IMR-90 (cell line): ENCODE measurements at regions not wholly inside any gene's neighbourhood (a gene's known extent, or its start where the extent isn't known, plus 50 kb on each side); places are given as distances from the start of the nearest gene placed in this dataset.

Source experiments
- ATAC-seq: fragments of 200-7000 bp; cut with Tn5 transposase; 2 replicates; pipeline ENCODE4 v1.9.1; 2020; ENCODE audit warnings: low read depth, mild to moderate bottlenecking, moderate library complexity
- BruUV-seq: library from RNA; stranded (reverse); fragments of 400-500 nt; replicated peaks from 2 replicates; lab custom pipeline; 2021; lab: Mats Ljungman, UMichigan
- CTCF ChIA-PET: fragments of 300-600 bp; formaldehyde crosslinking; extraction: SDS; loops from one replicate; lab custom pipeline; 2021; ENCODE audit warnings: antibody characterized with exemption; lab: Yijun Ruan, JAX
- POLR2A ChIA-PET: fragments of 300-600 bp; sonication (Branson Sonifier 250); formaldehyde crosslinking; loops from one replicate; lab custom pipeline; 2022; ENCODE audit warnings: antibody characterized with exemption; ENCODE audit not compliant: unreplicated experiment; lab: Charles Lee
- DNase-seq: peaks from one replicate; pipeline ENCODE4 v3.0.0; 2013
- H2AFZ ChIP-seq: replicated peaks from 2 replicates; pipeline ENCODE3; 2013; ENCODE audit warnings: low read length, mild to moderate bottlenecking; ENCODE audit not compliant: poor library complexity
- H2AK5ac ChIP-seq: 2 replicates; pipeline ENCODE4 v1.6.1; 2013; ENCODE audit warnings: low read depth, low read length, inconsistent platforms
- H2AK9ac ChIP-seq: replicated peaks from 2 replicates; pipeline ENCODE3; 2013; ENCODE audit warnings: mild to moderate bottlenecking, low read depth, low read length, moderate library complexity; ENCODE audit not compliant: poor library complexity
- H2BK120ac ChIP-seq: 2 replicates; pipeline ENCODE4 v1.6.1; 2013; ENCODE audit warnings: low read depth, low read length, inconsistent platforms
- H2BK15ac ChIP-seq: 3 replicates; pipeline ENCODE4 v1.6.1; 2013; ENCODE audit warnings: low read depth, low read length, inconsistent platforms
- H2BK20ac ChIP-seq: 2 replicates; pipeline ENCODE4 v1.6.1; 2013; ENCODE audit warnings: low read depth, mild to moderate bottlenecking, inconsistent platforms, low read length, moderate library complexity
- H2BK5ac ChIP-seq: 2 replicates; pipeline ENCODE4 v1.6.1; 2013; ENCODE audit warnings: mild to moderate bottlenecking, low read depth, low read length, inconsistent platforms; ENCODE audit not compliant: poor library complexity, severe bottlenecking
- H3K14ac ChIP-seq: replicated peaks from 2 replicates; pipeline ENCODE4 v1.6.1; 2013; ENCODE audit warnings: low read depth, low read length, inconsistent platforms
- H3K18ac ChIP-seq: 2 replicates; pipeline ENCODE4 v1.6.1; 2013; ENCODE audit warnings: low read depth, low read length, control low read depth
- H3K23ac ChIP-seq: 2 replicates; pipeline ENCODE4 v1.6.1; 2013; ENCODE audit warnings: low read depth, low read length, inconsistent platforms
- H3K27ac ChIP-seq: 2 replicates; pipeline ENCODE4 v1.5.1; 2013; ENCODE audit warnings: mild to moderate bottlenecking, control low read depth, low read length; ENCODE audit not compliant: insufficient read depth
- H3K27me3 ChIP-seq: 2 replicates; pipeline ENCODE4 v1.6.1; 2013; ENCODE audit warnings: low read length; ENCODE audit not compliant: control insufficient read depth, insufficient read depth
- H3K36me3 ChIP-seq: 2 replicates; pipeline ENCODE4 v1.6.1; 2013; ENCODE audit warnings: low read length, mixed read lengths; ENCODE audit not compliant: control insufficient read depth, insufficient read depth
- H3K4ac ChIP-seq: 2 replicates; pipeline ENCODE4 v1.6.1; 2013; ENCODE audit warnings: low read depth, low read length, inconsistent platforms
- H3K4me1 ChIP-seq: 2 replicates; pipeline ENCODE4 v1.6.1; 2013; ENCODE audit warnings: low read length, mixed read lengths; ENCODE audit not compliant: control insufficient read depth, insufficient read depth
- H3K4me2 ChIP-seq: 2 replicates; pipeline ENCODE4 v1.6.1; 2013; ENCODE audit warnings: low read depth, mild to moderate bottlenecking, control low read depth, low read length, moderate library complexity
- H3K4me3 ChIP-seq: 2 replicates; pipeline ENCODE4 v1.5.1; 2013; ENCODE audit warnings: low read depth, mild to moderate bottlenecking, control low read depth, low read length, moderate library complexity; ENCODE audit not compliant: insufficient read depth
- H3K56ac ChIP-seq: 2 replicates; pipeline ENCODE4 v1.6.1; 2013; ENCODE audit warnings: low read length, inconsistent platforms; ENCODE audit not compliant: insufficient read depth; ENCODE audit errors: extremely low read depth
- H3K79me1 ChIP-seq, 2 experiments: 2 replicates each; pipeline ENCODE4 v1.6.1; 2013; ENCODE audit warnings: low read length in 2 of 2, inconsistent platforms in 1 of 2, low read depth in 1 of 2
- H3K9ac ChIP-seq: 2 replicates; pipeline ENCODE4 v1.6.1; 2013; ENCODE audit warnings: low read depth, low read length, control low read depth
- H3K9me1 ChIP-seq: 2 replicates; pipeline ENCODE4 v1.6.1; 2013; ENCODE audit warnings: low read length, inconsistent platforms; ENCODE audit not compliant: insufficient read depth
- H3K9me3 ChIP-seq: 2 replicates; pipeline ENCODE4 v1.6.1; 2013; ENCODE audit warnings: low read length; ENCODE audit not compliant: control insufficient read depth, insufficient read depth
- H4K20me1 ChIP-seq: 2 replicates; pipeline ENCODE4 v1.6.1; 2013; ENCODE audit warnings: low read length, inconsistent platforms; ENCODE audit not compliant: insufficient read depth
- H4K5ac ChIP-seq: 2 replicates; pipeline ENCODE4 v1.6.1; 2013; ENCODE audit warnings: mild to moderate bottlenecking, low read depth, low read length, control low read depth
- H4K8ac ChIP-seq, 2 experiments: 2 replicates each; pipeline ENCODE4 v1.6.1; 2013; ENCODE audit warnings: low read depth in 2 of 2, low read length in 2 of 2, control low read depth in 1 of 2, inconsistent platforms in 1 of 2
- H4K91ac ChIP-seq: 2 replicates; pipeline ENCODE4 v1.6.1; 2013; ENCODE audit warnings: low read depth, low read length, inconsistent platforms; ENCODE audit not compliant: insufficient read depth
- BHLHE40 ChIP-seq: fragments of 150-350 bp; IDR thresholded peaks from 2 replicates; pipeline ENCODE4 v1.6.1; 2016; ENCODE audit warnings: mild to moderate bottlenecking, low read depth, low read length
- CEBPB ChIP-seq: IDR thresholded peaks from 2 replicates; pipeline ENCODE4 v1.6.1; 2012; ENCODE audit warnings: low read depth, low read length, improper control_type of control experiment
- CHD1 ChIP-seq: IDR thresholded peaks from 2 replicates; pipeline ENCODE4 v1.6.1; 2012; ENCODE audit warnings: low read depth, low read length, improper control_type of control experiment
- FOS ChIP-seq: fragments of 150-350 bp; IDR thresholded peaks from 2 replicates; pipeline ENCODE4 v1.6.1; 2016; ENCODE audit warnings: low read depth, low read length
- MAFK ChIP-seq: IDR thresholded peaks from 2 replicates; pipeline ENCODE4 v1.6.1; 2012; ENCODE audit warnings: low read depth, low read length, improper control_type of control experiment
- MAZ ChIP-seq: IDR thresholded peaks from 2 replicates; pipeline ENCODE4 v1.6.1; 2012; ENCODE audit warnings: low read depth, mild to moderate bottlenecking, low read length, improper control_type of control experiment, moderate library complexity, borderline replicate concordance
- MXI1 ChIP-seq: IDR thresholded peaks from 2 replicates; pipeline ENCODE4 v1.6.1; 2012; ENCODE audit warnings: low read depth, mild to moderate bottlenecking, low read length, moderate library complexity, borderline replicate concordance
- NFE2L2 ChIP-seq: fragments of 150-350 bp; IDR thresholded peaks from 2 replicates; pipeline ENCODE4 v1.6.1; 2016; ENCODE audit warnings: low read depth, mild to moderate bottlenecking, low read length
- POLR2A ChIP-seq: IDR thresholded peaks from 2 replicates; pipeline ENCODE4 v1.6.1; 2012; ENCODE audit warnings: mild to moderate bottlenecking, low read depth, low read length
- RAD21 ChIP-seq: IDR thresholded peaks from 2 replicates; pipeline ENCODE4 v1.6.1; 2012; ENCODE audit warnings: low read length, improper control_type of control experiment
- RCOR1 ChIP-seq: IDR thresholded peaks from 2 replicates; pipeline ENCODE4 v1.6.1; 2012; ENCODE audit warnings: mild to moderate bottlenecking, low read length, improper control_type of control experiment; ENCODE audit not compliant: insufficient replicate concordance
- RFX5 ChIP-seq: IDR thresholded peaks from 2 replicates; pipeline ENCODE4 v1.8.0; 2012; ENCODE audit warnings: low read depth, mild to moderate bottlenecking, low read length, moderate library complexity
- SMC3 ChIP-seq: fragments of 150-350 bp; IDR thresholded peaks from 2 replicates; pipeline ENCODE4 v1.6.1; 2016; ENCODE audit warnings: low read depth, mild to moderate bottlenecking, antibody characterized with exemption, low read length, moderate library complexity
- WGBS, 2 experiments: methylation state at CpG; one replicate each; pipeline versions ENCODE4 v1.1.5 to v1.1.7; 2013; ENCODE audit warnings: missing lambda C conversion rate in 2 of 2; ENCODE audit not compliant: insufficient read length in 1 of 2; ENCODE audit errors: extremely low coverage in 2 of 2; 5-methylcytosine and 5-hydroxymethylcytosine counted together
- dilution Hi-C: fragments of 300-500 bp; cut with HindIII; formaldehyde crosslinking; loops from one replicate; pipeline ENCODE4 v1.14.3; 2018; ENCODE audit warnings: low sequenced_read_pairs; ENCODE audit not compliant: unreplicated experiment
- in situ Hi-C: fragments of 300-500 bp; cut with MboI; formaldehyde crosslinking; loops from 3 replicates; pipeline ENCODE4 v1.14.3; 2019; ENCODE audit warnings: low sequenced_read_pairs, inconsistent platforms, mixed read lengths
- intact Hi-C: fragments of 100-400 bp; cut with micrococcal nuclease; formaldehyde crosslinking; loops from 2 replicates; pipeline ENCODE4 v1.10.0; 2022
- TF ChIP-seq, protein P1 (sequence below): conservative IDR thresholded peaks from 2 replicates; pipeline ENCODE4 v1.5.1; 2012; ENCODE audit warnings: mild to moderate bottlenecking, low read depth, low read length, improper control_type of control experiment
- TF ChIP-seq, protein P2 (sequence below): fragments of 150-350 bp; IDR thresholded peaks from 2 replicates; pipeline ENCODE4 v1.6.1; 2016; ENCODE audit warnings: low read depth, mild to moderate bottlenecking, low read length, moderate library complexity, borderline replicate concordance
- TF ChIP-seq, protein P3 (sequence below): fragments of 150-350 bp; IDR thresholded peaks from 2 replicates; pipeline ENCODE4 v1.6.1; 2017; ENCODE audit warnings: mild to moderate bottlenecking, antibody characterized with exemption, low read length, low read depth

DNA sequence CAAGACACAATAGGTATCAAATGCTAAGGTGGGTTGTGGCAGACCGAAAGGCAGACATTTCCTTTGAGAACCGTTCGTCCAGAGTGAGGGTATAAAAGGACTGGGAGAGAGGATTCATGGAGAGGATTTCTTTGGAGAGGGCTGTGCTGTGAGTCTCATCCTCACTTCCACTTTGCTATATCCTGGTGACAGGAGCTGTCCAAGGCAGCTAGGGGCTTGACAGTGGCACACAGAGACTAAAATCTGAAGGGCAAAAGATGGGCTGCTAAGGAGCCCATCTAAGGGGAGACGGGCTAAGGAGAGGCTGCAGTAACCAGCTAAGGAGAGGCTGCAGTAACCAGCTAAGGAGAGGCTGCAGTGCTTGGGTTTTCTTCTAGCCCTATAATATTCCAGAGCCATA, 214.0 kb upstream of the ADRA1B start:
- Histone ChIP-seq H3K27me3 (peaks cover 19% of the 10 kb centered on the region), H4K8ac (no peak overlapping the region), H3K4me2 (no peak overlapping the region), H3K18ac (no peak overlapping the region), H3K9ac (no peak overlapping the region), H3K36me3 (no peaks in the 10 kb centered on the region), H2AK5ac (no peak overlapping the region), H3K4me3 (no peak overlapping the region), H3K9me3 (no peaks in the 10 kb centered on the region), H3K79me1 (no peaks in the 10 kb centered on the region), H4K20me1 (no peaks in the 10 kb centered on the region), H2BK5ac (no peak overlapping the region), H2AK9ac (no peak overlapping the region), H4K91ac (no peak overlapping the region), H2BK15ac (no peak overlapping the region), H2BK120ac (no peak overlapping the region), H3K4ac (no peak overlapping the region), H3K9me1 (no peaks in the 10 kb centered on the region), H3K14ac (no peak overlapping the region), H3K23ac (no peak overlapping the region), H2AFZ (no peak overlapping the region), H3K56ac (no peak overlapping the region), H3K4me1 (no peaks in the 10 kb centered on the region), H2BK20ac (no peak overlapping the region), H3K27ac (no peak overlapping the region), H4K5ac (no peak overlapping the region)
- BruUV-seq = no TSS peak
- ChIA-PET CTCF (no interaction called here), POLR2A (no interaction called here)
- WGBS, 2 experiments = no CpG with 5 or more reads among the region's 4 CpGs
- TF ChIP-seq RFX5 = no peak
- TF ChIP-seq CHD1 = no peak
- no peak for TF ChIP-seq RCOR1
- TF ChIP-seq NFE2L2 = no peak
- no peak for TF ChIP-seq MAZ
- TF ChIP-seq, protein P1, sequence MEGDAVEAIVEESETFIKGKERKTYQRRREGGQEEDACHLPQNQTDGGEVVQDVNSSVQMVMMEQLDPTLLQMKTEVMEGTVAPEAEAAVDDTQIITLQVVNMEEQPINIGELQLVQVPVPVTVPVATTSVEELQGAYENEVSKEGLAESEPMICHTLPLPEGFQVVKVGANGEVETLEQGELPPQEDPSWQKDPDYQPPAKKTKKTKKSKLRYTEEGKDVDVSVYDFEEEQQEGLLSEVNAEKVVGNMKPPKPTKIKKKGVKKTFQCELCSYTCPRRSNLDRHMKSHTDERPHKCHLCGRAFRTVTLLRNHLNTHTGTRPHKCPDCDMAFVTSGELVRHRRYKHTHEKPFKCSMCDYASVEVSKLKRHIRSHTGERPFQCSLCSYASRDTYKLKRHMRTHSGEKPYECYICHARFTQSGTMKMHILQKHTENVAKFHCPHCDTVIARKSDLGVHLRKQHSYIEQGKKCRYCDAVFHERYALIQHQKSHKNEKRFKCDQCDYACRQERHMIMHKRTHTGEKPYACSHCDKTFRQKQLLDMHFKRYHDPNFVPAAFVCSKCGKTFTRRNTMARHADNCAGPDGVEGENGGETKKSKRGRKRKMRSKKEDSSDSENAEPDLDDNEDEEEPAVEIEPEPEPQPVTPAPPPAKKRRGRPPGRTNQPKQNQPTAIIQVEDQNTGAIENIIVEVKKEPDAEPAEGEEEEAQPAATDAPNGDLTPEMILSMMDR = no peak
- no peak for TF ChIP-seq FOS
- TF ChIP-seq, protein P2, sequence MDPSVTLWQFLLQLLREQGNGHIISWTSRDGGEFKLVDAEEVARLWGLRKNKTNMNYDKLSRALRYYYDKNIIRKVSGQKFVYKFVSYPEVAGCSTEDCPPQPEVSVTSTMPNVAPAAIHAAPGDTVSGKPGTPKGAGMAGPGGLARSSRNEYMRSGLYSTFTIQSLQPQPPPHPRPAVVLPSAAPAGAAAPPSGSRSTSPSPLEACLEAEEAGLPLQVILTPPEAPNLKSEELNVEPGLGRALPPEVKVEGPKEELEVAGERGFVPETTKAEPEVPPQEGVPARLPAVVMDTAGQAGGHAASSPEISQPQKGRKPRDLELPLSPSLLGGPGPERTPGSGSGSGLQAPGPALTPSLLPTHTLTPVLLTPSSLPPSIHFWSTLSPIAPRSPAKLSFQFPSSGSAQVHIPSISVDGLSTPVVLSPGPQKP = no peak
- TF ChIP-seq MXI1 = no peak
- no peak for TF ChIP-seq RAD21
- no peak for TF ChIP-seq CEBPB
- TF ChIP-seq MAFK = no peak
- no peak for TF ChIP-seq SMC3
- TF ChIP-seq, protein P3, sequence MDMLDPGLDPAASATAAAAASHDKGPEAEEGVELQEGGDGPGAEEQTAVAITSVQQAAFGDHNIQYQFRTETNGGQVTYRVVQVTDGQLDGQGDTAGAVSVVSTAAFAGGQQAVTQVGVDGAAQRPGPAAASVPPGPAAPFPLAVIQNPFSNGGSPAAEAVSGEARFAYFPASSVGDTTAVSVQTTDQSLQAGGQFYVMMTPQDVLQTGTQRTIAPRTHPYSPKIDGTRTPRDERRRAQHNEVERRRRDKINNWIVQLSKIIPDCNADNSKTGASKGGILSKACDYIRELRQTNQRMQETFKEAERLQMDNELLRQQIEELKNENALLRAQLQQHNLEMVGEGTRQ = no peak
- no peak for TF ChIP-seq POLR2A
- no peak for TF ChIP-seq BHLHE40
- ATAC-seq (no peak), DNase-seq (no peak)
- intact Hi-C loops (no loop called here), dilution Hi-C loops (no loop called here), in situ Hi-C loops (no loop called here)
